H1 (cell line): ENCODE measurements at regions not wholly inside any gene's neighbourhood (a gene's known extent, or its start where the extent isn't known, plus 50 kb on each side); places are given as distances from the start of the nearest gene placed in this dataset.

Source experiments
- CTCF ChIA-PET: fragments of 300-600 bp; sonication (Branson Sonifier 250); formaldehyde crosslinking; loops from one replicate; lab custom pipeline; 2021; ENCODE audit not compliant: partially characterized antibody; lab: Charles Lee
- POLR2A ChIA-PET: fragments of 300-600 bp; sonication (Branson Sonifier 250); formaldehyde crosslinking; loops from one replicate; lab custom pipeline; 2021; ENCODE audit warnings: inconsistent platforms; ENCODE audit not compliant: partially characterized antibody; lab: Charles Lee
- DNase-seq, 2 experiments: peaks; one replicate each; pipeline versions ENCODE4 v3.0.0 to v3.0.0-alpha.2; 2010 to 2022; ENCODE audit warnings: low spot score in 2 of 2, low read depth in 1 of 2, mixed read lengths in 1 of 2
- FAIRE-seq: peaks from 2 replicates; lab custom pipeline; 2011; peaks lifted over from hg19 to GRCh38; lab: Jason Lieb, UNC
- H2AFZ ChIP-seq: 2 replicates; pipeline ENCODE4 v1.8.1; 2012; ENCODE audit warnings: low read length, inconsistent platforms
- H2AK5ac ChIP-seq: 2 replicates; pipeline ENCODE4 v1.6.1; 2013; ENCODE audit warnings: low read depth, low read length
- H2BK120ac ChIP-seq: replicated peaks from 2 replicates; pipeline ENCODE3; 2013; ENCODE audit warnings: low read depth, low read length, inconsistent platforms
- H2BK12ac ChIP-seq: 2 replicates; pipeline ENCODE4 v1.6.1; 2013; ENCODE audit warnings: low read depth, low read length
- H2BK15ac ChIP-seq: 2 replicates; pipeline ENCODE4 v1.6.1; 2013; ENCODE audit warnings: low read length
- H2BK20ac ChIP-seq: 2 replicates; pipeline ENCODE4 v1.6.1; 2013; ENCODE audit warnings: low read length
- H2BK5ac ChIP-seq: 2 replicates; pipeline ENCODE4 v1.6.1; 2013; ENCODE audit warnings: low read depth, low read length
- H3K14ac ChIP-seq: 2 replicates; pipeline ENCODE4 v1.6.1; 2013; ENCODE audit warnings: inconsistent platforms; ENCODE audit not compliant: insufficient read length
- H3K18ac ChIP-seq: 2 replicates; pipeline ENCODE4 v1.6.1; 2013; ENCODE audit warnings: low read length; ENCODE audit errors: extremely low read depth
- H3K23ac ChIP-seq: 2 replicates; pipeline ENCODE4 v1.6.1; 2013; ENCODE audit warnings: inconsistent platforms; ENCODE audit not compliant: insufficient read length
- H3K23me2 ChIP-seq: 2 replicates; pipeline ENCODE4 v1.6.1; 2013; ENCODE audit warnings: low read depth, low read length
- H3K27ac ChIP-seq: 2 replicates; pipeline ENCODE4 v1.6.1; 2011; ENCODE audit warnings: low read depth, low read length, inconsistent platforms
- H3K27me3 ChIP-seq, 4 experiments: replicated peaks in 1 of 4; 1 replicate in 1 of 4; 2 replicates in 3 of 4; pipeline versions ENCODE4 v1.6.1 to v1.8.1; 2011 to 2013; ENCODE audit warnings: low read length in 3 of 4, mild to moderate bottlenecking in 3 of 4, inconsistent platforms in 2 of 4, mixed read lengths in 2 of 4, moderate library complexity in 1 of 4; ENCODE audit not compliant: control insufficient read depth in 3 of 4, insufficient read depth in 3 of 4; ENCODE audit errors: extremely low read depth in 1 of 4
- H3K36me3 ChIP-seq, 4 experiments: 2 replicates each; pipeline versions ENCODE4 v1.6.1 to v1.8.1; 2011 to 2013; ENCODE audit warnings: mild to moderate bottlenecking in 4 of 4, low read length in 3 of 4, moderate library complexity in 2 of 4, control low read depth in 1 of 4, inconsistent platforms in 1 of 4; ENCODE audit not compliant: insufficient read depth in 4 of 4, control insufficient read depth in 2 of 4
- H3K4ac ChIP-seq: replicated peaks from 2 replicates; pipeline ENCODE3; 2013; ENCODE audit warnings: low read length, low read depth, mixed read lengths, inconsistent platforms; ENCODE audit not compliant: insufficient read length
- H3K4me1 ChIP-seq, 4 experiments: replicated peaks in 1 of 4; 1 replicate in 1 of 4; 2 replicates in 3 of 4; pipeline versions ENCODE4 v1.6.1 to v1.8.1; 2011 to 2013; ENCODE audit warnings: low read length in 3 of 4, inconsistent platforms in 2 of 4, mixed read lengths in 1 of 4; ENCODE audit not compliant: insufficient read depth in 4 of 4, control insufficient read depth in 3 of 4
- H3K4me2 ChIP-seq, 2 experiments: 2 replicates each; pipeline versions ENCODE4 v1.6.1 to v1.8.1; 2011 to 2013; ENCODE audit warnings: low read depth in 2 of 2, low read length in 2 of 2, control low read depth in 1 of 2, inconsistent platforms in 1 of 2, mild to moderate bottlenecking in 1 of 2; ENCODE audit not compliant: insufficient read depth in 1 of 2
- H3K4me3 ChIP-seq, 4 experiments: fragments of 200-600, 300-600 bp in 1 of 4; sonication (generic), shearing (Covaris generic), sonication (Bioruptor Twin) in 1 of 4; 2 replicates each; pipeline versions ENCODE4 v1.5.1 to v1.8.1; 2011 to 2016; ENCODE audit warnings: low read length in 4 of 4, low read depth in 3 of 4, control low read depth in 2 of 4, inconsistent platforms in 2 of 4, mild to moderate bottlenecking in 2 of 4, mixed read lengths in 1 of 4, moderate library complexity in 1 of 4; ENCODE audit not compliant: insufficient read depth in 2 of 4; ENCODE audit errors: extremely low read depth in 1 of 4
- H3K56ac ChIP-seq: replicated peaks from 2 replicates; pipeline ENCODE3; 2013; ENCODE audit warnings: low read depth, mild to moderate bottlenecking, mixed read lengths, low read length, inconsistent platforms; ENCODE audit not compliant: insufficient read length
- H3K79me1 ChIP-seq: 2 replicates; pipeline ENCODE4 v1.6.1; 2013; ENCODE audit warnings: low read depth, low read length, control low read depth
- H3K79me2 ChIP-seq, 2 experiments: 2 replicates each; pipeline versions ENCODE4 v1.6.1 to v1.8.1; 2012 to 2013; ENCODE audit warnings: low read length in 2 of 2, mild to moderate bottlenecking in 2 of 2, inconsistent platforms in 1 of 2; ENCODE audit not compliant: insufficient read depth in 2 of 2, control insufficient read depth in 1 of 2
- H3K9ac ChIP-seq, 4 experiments: replicated peaks in 1 of 4; 1 replicate in 1 of 4; 2 replicates in 3 of 4; pipeline versions ENCODE4 v1.6.1 to v1.8.1; 2011 to 2013; ENCODE audit warnings: low read depth in 3 of 4, low read length in 3 of 4, control low read depth in 2 of 4, mild to moderate bottlenecking in 2 of 4, moderate library complexity in 2 of 4, inconsistent platforms in 1 of 4; ENCODE audit errors: extremely low read depth in 1 of 4
- H3K9me3 ChIP-seq, 2 experiments: 2 replicates each; pipeline versions ENCODE4 v1.6.1 to v1.8.1; 2012 to 2013; ENCODE audit warnings: mild to moderate bottlenecking in 2 of 2, moderate library complexity in 2 of 2, control low read depth in 1 of 2, inconsistent platforms in 1 of 2, low read depth in 1 of 2, low read length in 1 of 2, mixed read lengths in 1 of 2; ENCODE audit not compliant: insufficient read depth in 2 of 2
- H4K20me1 ChIP-seq, 2 experiments: replicated peaks in 1 of 2; 2 replicates each; pipeline versions ENCODE3 to v1.8.1; 2011 to 2013; ENCODE audit warnings: inconsistent platforms in 2 of 2, low read length in 2 of 2, mild to moderate bottlenecking in 1 of 2; ENCODE audit not compliant: insufficient read depth in 2 of 2, control insufficient read depth in 1 of 2
- H4K5ac ChIP-seq: 2 replicates; pipeline ENCODE4 v1.6.1; 2013; ENCODE audit warnings: low read length, low read depth, mixed read lengths, inconsistent platforms; ENCODE audit not compliant: insufficient read length
- H4K8ac ChIP-seq: 2 replicates; pipeline ENCODE4 v1.8.0; 2013; ENCODE audit warnings: mild to moderate bottlenecking, moderate library complexity, low read length, inconsistent platforms; ENCODE audit not compliant: insufficient read depth; ENCODE audit errors: extremely low read depth
- H4K91ac ChIP-seq: replicated peaks from 2 replicates; pipeline ENCODE3; 2013; ENCODE audit warnings: low read length, mixed read lengths, inconsistent platforms; ENCODE audit not compliant: insufficient read length
- CBX5 ChIP-seq: fragments of 300-800, 300-1000 bp; sonication (generic); IDR thresholded peaks from 2 replicates; pipeline ENCODE4 v1.7.1; 2016; ENCODE audit warnings: antibody characterized with exemption, low read length, low read depth
- CREB1 ChIP-seq: IDR thresholded peaks from 2 replicates; pipeline ENCODE4 v1.6.1; 2012; ENCODE audit warnings: inconsistent platforms
- EP300 ChIP-seq, 2 experiments: IDR thresholded peaks; 1 replicate in 1 of 2; 2 replicates in 1 of 2; pipeline ENCODE4 v1.6.1; 2011 to 2012; ENCODE audit warnings: low read depth in 2 of 2, low read length in 2 of 2, mild to moderate bottlenecking in 2 of 2, borderline replicate concordance in 1 of 2, inconsistent platforms in 1 of 2, moderate library complexity in 1 of 2
- EZH2 ChIP-seq: fragments of 200-600 bp; sonication (generic); IDR thresholded peaks from 2 replicates; pipeline ENCODE4 v1.7.1; 2012; ENCODE audit warnings: low read depth, mild to moderate bottlenecking, moderate library complexity, low read length, inconsistent platforms; ENCODE audit not compliant: severe bottlenecking
- JUN ChIP-seq: IDR thresholded peaks from 2 replicates; pipeline ENCODE4 v1.6.1; 2011; ENCODE audit warnings: low read depth, mild to moderate bottlenecking, improper control_type of control experiment, low read length
- JUND ChIP-seq: IDR thresholded peaks from 2 replicates; pipeline ENCODE4 v1.6.1; 2011; ENCODE audit warnings: mild to moderate bottlenecking, improper control_type of control experiment, low read length
- KDM5A ChIP-seq: fragments of 200-600 bp; IDR thresholded peaks from 2 replicates; pipeline ENCODE4 v1.7.1; 2012; ENCODE audit warnings: mild to moderate bottlenecking, low read length, inconsistent platforms, mixed read lengths
- MAX ChIP-seq: IDR thresholded peaks from 2 replicates; pipeline ENCODE4 v1.6.1; 2012; ENCODE audit warnings: inconsistent platforms
- POU5F1 ChIP-seq: IDR thresholded peaks from 2 replicates; pipeline ENCODE4 v1.6.1; 2011; ENCODE audit warnings: low read depth, mild to moderate bottlenecking, low read length, moderate library complexity
- RBBP5 ChIP-seq: IDR thresholded peaks from 2 replicates; pipeline ENCODE4 v1.7.1; 2012; ENCODE audit warnings: low read depth, mild to moderate bottlenecking, inconsistent platforms, low read length, moderate library complexity, borderline replicate concordance
- SIRT6 ChIP-seq: IDR thresholded peaks from one replicate; pipeline ENCODE4 v1.7.1; 2012; ENCODE audit warnings: low read length, inconsistent platforms
- SP4 ChIP-seq: IDR thresholded peaks from 2 replicates; pipeline ENCODE4 v1.6.1; 2012; ENCODE audit warnings: low read length, inconsistent platforms
- SUZ12 ChIP-seq: fragments of 200-600 bp; sonication (generic); IDR thresholded peaks from 2 replicates; pipeline ENCODE4 v1.6.1; 2012; ENCODE audit warnings: mild to moderate bottlenecking, inconsistent platforms, low read length, moderate library complexity, mixed read lengths
- TBP ChIP-seq: IDR thresholded peaks from 2 replicates; pipeline ENCODE4 v1.6.1; 2011; ENCODE audit warnings: low read depth, low read length, improper control_type of control experiment
- WGBS, 2 experiments: shearing (Covaris generic) in 1 of 2; methylation state at CpG; one replicate each; pipeline versions ENCODE4 v1.1.6 to v1.1.7; 2013 to 2015; ENCODE audit warnings: low lambda C conversion rate in 2 of 2, mixed read lengths in 2 of 2, inconsistent platforms in 1 of 2, low coverage in 1 of 2, missing lambda C conversion rate in 1 of 2; ENCODE audit not compliant: insufficient replicate concordance in 2 of 2, insufficient coverage in 1 of 2, insufficient read length in 1 of 2; ENCODE audit errors: extremely low coverage in 1 of 2, missing lambda C conversion rate in 1 of 2; 5-methylcytosine and 5-hydroxymethylcytosine counted together

- FAIRE-seq (peak; percentile 58), DNase-seq (peak in 1 of 2 experiments; percentile 11)
- H3K56ac ChIP-seq, result no peak overlapping the region
- peak overlapping the region; percentile 36; the same call in 1 of the 2 replicates for H2BK15ac ChIP-seq
- H2BK20ac ChIP-seq, result no peak overlapping the region
- no peaks in the 10 kb centered on the region for H3K27me3 ChIP-seq
- H3K18ac ChIP-seq, result no peak overlapping the region
- no peaks in the 10 kb centered on the region for H4K20me1 ChIP-seq
- no peaks in the 10 kb centered on the region for H3K79me1 ChIP-seq
- H4K8ac ChIP-seq, result no peak overlapping the region
- H3K27ac ChIP-seq, result no peak overlapping the region
- H3K79me2 ChIP-seq, result no peaks in the 10 kb centered on the region
- TF ChIP-seq JUN (no peak), RBBP5 (no peak), EP300 (IDR thresholded peaks at IDR 0.05; ENCODE audit: borderline replicate concordance in 1 of 2, low read depth in 2 of 2, low read length in 2 of 2) (no peak), POU5F1 (no peak), EZH2 (no peak), SUZ12 (no peak), MAX (no peak), CREB1 (no peak), JUND (no peak), KDM5A (no peak), CBX5 (no peak), SIRT6 (no peak), SP4 (no peak), TBP (no peak)
- H3K4me2 ChIP-seq, result no peak overlapping the region
- no peak overlapping the region for H2BK5ac ChIP-seq
- H3K14ac ChIP-seq, result no peak overlapping the region
- no peak overlapping the region for H2AFZ ChIP-seq
- no peak overlapping the region for H4K91ac ChIP-seq
- no peak overlapping the region; a peak in 1 of 7 replicates for H3K9ac ChIP-seq
- H4K5ac ChIP-seq, result no peak overlapping the region
- H3K4me1 ChIP-seq, result peaks cover 0 to 6% (median 3%) of the 10 kb centered on the region in 4 experiments; a peak in 3 of 7 replicates
- no peak overlapping the region for H3K4me3 ChIP-seq
- no peak overlapping the region for H2BK12ac ChIP-seq
- no peak overlapping the region for H2AK5ac ChIP-seq
- no peak overlapping the region for H2BK120ac ChIP-seq
- CTCF ChIA-PET, result interaction anchor here (0.7 kb wide), 1 partner anchor 14 kb away, joined by 3 read pairs; no protein-coding TSS in a partner anchor
- no peak overlapping the region for H3K4ac ChIP-seq
- WGBS, 2 experiments, result 81% methylated on average over 3 of the region's 3 CpGs; no CpG with 5 or more reads in 1 of the 2 experiments
- H3K9me3 ChIP-seq, result no peaks in the 10 kb centered on the region
- POLR2A ChIA-PET, result interaction anchor here (1.6 kb wide), 1 partner anchor 13 kb away, joined by 4 read pairs; no protein-coding TSS in a partner anchor
- H3K36me3 ChIP-seq, result no peaks in the 10 kb centered on the region
- no peak overlapping the region for H3K23ac ChIP-seq
- H3K23me2 ChIP-seq, result no peaks in the 10 kb centered on the region
Observed at GRCh38 chr1:94637121-94637520, 95.6 kb upstream of the F3 start.
